ENCODE measurements at regions not wholly inside any gene's neighbourhood (a gene's known extent, or its start where the extent isn't known, plus 50 kb on each side); places are given as distances from the start of the nearest gene placed in this dataset.
A peak's percentile ranks its signal among the peaks of the same experiment; 100 is the strongest.

DNA sequence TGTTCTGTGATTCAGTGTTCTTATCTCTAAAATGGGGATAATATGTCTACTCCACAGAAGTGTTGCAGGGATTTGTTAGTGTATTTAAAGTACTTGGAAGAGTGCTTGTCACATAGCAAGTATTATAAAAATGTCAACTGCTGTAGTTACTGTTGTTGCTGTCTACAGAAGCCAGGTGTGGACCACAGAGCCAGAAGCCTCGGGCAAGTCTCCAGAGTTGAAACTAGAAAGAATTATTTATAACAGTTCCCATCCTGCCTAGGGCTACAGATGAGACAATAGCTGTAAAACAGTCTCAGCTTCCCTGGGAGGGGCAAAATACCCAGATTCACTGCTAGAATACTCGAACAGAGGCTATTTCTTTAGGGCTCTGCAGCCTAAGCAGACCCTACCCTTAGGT lies 55.4 kb upstream of the FUT8 start:
- peak overlapping the region; percentile 46 to 57 for H3K27ac ChIP-seq (ENCODE audit: low read depth in 2 of 2, low read length in 2 of 2)
- H3K4me1 ChIP-seq (ENCODE audit: control insufficient read depth in 2 of 2, insufficient read depth in 2 of 2, low read length in 2 of 2) = peaks cover 3 to 5% of the 10 kb centered on the region in 2 donors
- H3K36me3 ChIP-seq (ENCODE audit: control insufficient read depth in 2 of 2, insufficient read depth in 2 of 2, low read length in 2 of 2) = no peaks in the 10 kb centered on the region
- no peaks in the 10 kb centered on the region for H3K9me3 ChIP-seq (ENCODE audit: control insufficient read depth in 2 of 2, low read length in 2 of 2)
- no peak overlapping the region for H3K4me3 ChIP-seq (ENCODE audit: low read length in 2 of 2)
- H3K27me3 ChIP-seq (ENCODE audit: control insufficient read depth in 2 of 2, insufficient read depth in 2 of 2, low read length in 2 of 2) = no peaks in the 10 kb centered on the region
- H3K9ac ChIP-seq (ENCODE audit: low read depth in 1 of 2, low read length in 2 of 2) = no peak overlapping the region

GRCh38 chr14:65357689-65358088 lies 54.8 kb upstream of the FUT8 start:
- no peaks in the 10 kb centered on the region for H3K36me3 ChIP-seq (ENCODE audit: control insufficient read depth in 2 of 2, insufficient read depth in 2 of 2, low read length in 2 of 2)
- H3K4me3 ChIP-seq (ENCODE audit: low read length in 2 of 2) = no peak overlapping the region
- peaks cover 3 to 5% of the 10 kb centered on the region in 2 donors for H3K4me1 ChIP-seq (ENCODE audit: control insufficient read depth in 2 of 2, insufficient read depth in 2 of 2, low read length in 2 of 2)
- peak overlapping the region in 1 of 2 donors; percentile 46 for H3K27ac ChIP-seq (ENCODE audit: low read depth in 2 of 2, low read length in 2 of 2)
- no peaks in the 10 kb centered on the region for H3K27me3 ChIP-seq (ENCODE audit: control insufficient read depth in 2 of 2, insufficient read depth in 2 of 2, low read length in 2 of 2)
- H3K9ac ChIP-seq (ENCODE audit: low read depth in 1 of 2, low read length in 2 of 2) = no peak overlapping the region
- H3K9me3 ChIP-seq (ENCODE audit: control insufficient read depth in 2 of 2, low read length in 2 of 2) = no peaks in the 10 kb centered on the region

DNA sequence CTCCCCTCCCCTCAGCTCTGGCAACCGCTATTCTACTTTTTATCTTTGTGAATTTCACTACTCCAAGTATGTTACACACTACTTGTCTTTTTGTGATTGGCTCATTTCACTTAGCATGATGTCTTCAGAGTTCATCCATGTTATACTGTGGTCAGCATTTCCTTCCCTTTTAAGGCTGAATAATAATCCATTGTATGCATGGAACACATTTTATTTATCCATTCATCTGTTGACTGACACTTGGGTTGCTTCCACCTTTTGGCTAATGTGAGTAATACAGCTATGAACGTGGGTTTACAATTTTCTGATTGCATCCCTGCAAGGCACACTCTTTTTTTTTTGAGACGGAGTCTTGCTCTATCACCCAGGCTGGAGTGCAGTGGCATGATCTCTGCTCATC lies 53.0 kb upstream of the FUT8 start:
- H3K4me1 ChIP-seq (ENCODE audit: control insufficient read depth in 2 of 2, insufficient read depth in 2 of 2, low read length in 2 of 2) = peaks cover 2 to 3% of the 10 kb centered on the region in 2 donors
- H3K27ac ChIP-seq (ENCODE audit: low read depth in 2 of 2, low read length in 2 of 2) = no peak overlapping the region
- no peaks in the 10 kb centered on the region for H3K36me3 ChIP-seq (ENCODE audit: control insufficient read depth in 2 of 2, insufficient read depth in 2 of 2, low read length in 2 of 2)
- H3K4me3 ChIP-seq (ENCODE audit: low read length in 2 of 2) = no peak overlapping the region
- no peaks in the 10 kb centered on the region for H3K9me3 ChIP-seq (ENCODE audit: control insufficient read depth in 2 of 2, low read length in 2 of 2)
- no peak overlapping the region for H3K9ac ChIP-seq (ENCODE audit: low read depth in 1 of 2, low read length in 2 of 2)
- H3K27me3 ChIP-seq (ENCODE audit: control insufficient read depth in 2 of 2, insufficient read depth in 2 of 2, low read length in 2 of 2) = no peaks in the 10 kb centered on the region

- no peak overlapping the region for H3K9ac ChIP-seq (ENCODE audit: low read depth in 1 of 2, low read length in 2 of 2)
- H3K4me1 ChIP-seq (ENCODE audit: control insufficient read depth in 2 of 2, insufficient read depth in 2 of 2, low read length in 2 of 2) = peaks cover 1 to 2% of the 10 kb centered on the region in 2 donors
- H3K4me3 ChIP-seq (ENCODE audit: low read length in 2 of 2) = no peak overlapping the region
- no peaks in the 10 kb centered on the region for H3K36me3 ChIP-seq (ENCODE audit: control insufficient read depth in 2 of 2, insufficient read depth in 2 of 2, low read length in 2 of 2)
- H3K9me3 ChIP-seq (ENCODE audit: control insufficient read depth in 2 of 2, low read length in 2 of 2) = no peaks in the 10 kb centered on the region
- no peak overlapping the region for H3K27ac ChIP-seq (ENCODE audit: low read depth in 2 of 2, low read length in 2 of 2)
- H3K27me3 ChIP-seq (ENCODE audit: control insufficient read depth in 2 of 2, insufficient read depth in 2 of 2, low read length in 2 of 2) = no peaks in the 10 kb centered on the region
Observed at GRCh38 chr14:65360144-65360784, 52.3 kb upstream of the FUT8 start.

- no peaks in the 10 kb centered on the region for H3K9me3 ChIP-seq (ENCODE audit: control insufficient read depth in 2 of 2, low read length in 2 of 2)
- no peaks in the 10 kb centered on the region for H3K36me3 ChIP-seq (ENCODE audit: control insufficient read depth in 2 of 2, insufficient read depth in 2 of 2, low read length in 2 of 2)
- peak overlapping the region in 1 of 2 donors; percentile 18 for H3K27ac ChIP-seq (ENCODE audit: low read depth in 2 of 2, low read length in 2 of 2)
- H3K27me3 ChIP-seq (ENCODE audit: control insufficient read depth in 2 of 2, insufficient read depth in 2 of 2, low read length in 2 of 2) = no peaks in the 10 kb centered on the region
- H3K9ac ChIP-seq (ENCODE audit: low read depth in 1 of 2, low read length in 2 of 2) = no peak overlapping the region
- H3K4me1 ChIP-seq (ENCODE audit: control insufficient read depth in 2 of 2, insufficient read depth in 2 of 2, low read length in 2 of 2) = no peaks in the 10 kb centered on the region
- H3K4me3 ChIP-seq (ENCODE audit: low read length in 2 of 2) = no peak overlapping the region
Observed at GRCh38 chr14:65361920-65362319, 50.6 kb upstream of the FUT8 start.
